Right ventricle myocardium inferior (tissue), 1 donor: ENCODE measurements at regions not wholly inside any gene's neighbourhood (a gene's known extent, or its start where the extent isn't known, plus 50 kb on each side); places are given as distances from the start of the nearest gene placed in this dataset.

Source experiments
- ATAC-seq: fragments of 200-7000 bp; cut with Tn5 transposase; one replicate; pipeline ENCODE4 v1.9.1; 2020; ENCODE audit warnings: mild to moderate bottlenecking, moderate library complexity
- DNase-seq: peaks from one replicate; pipeline ENCODE4 v3.0.0; 2021; ENCODE audit errors: missing footprints
- intact Hi-C: fragments of 100-400 bp; cut with DNase I; formaldehyde crosslinking; loops from one replicate; pipeline ENCODE4 v1.11.0; 2022
- donor health status: DM: no; HTN: yes; CAD: no; lungs with severe emphysema.

GRCh38 chr4:55291227-55291640 lies 54.8 kb upstream of the SRD5A3 start:
- DNase-seq (peak; percentile 85), ATAC-seq (peak; percentile 89)
- intact Hi-C loops = no loop called here

GRCh38 chr4:55296096-55296495 lies 49.9 kb upstream of the SRD5A3 start:
- ATAC-seq (no peak), DNase-seq (no peak)
- intact Hi-C loops = no loop called here
